DOHH2 (cell line): ENCODE measurements at regions not wholly inside any gene's neighbourhood (a gene's known extent, or its start where the extent isn't known, plus 50 kb on each side); places are given as distances from the start of the nearest gene placed in this dataset.

Source experiments
- H3F3A ChIP-seq: fragments of 200-600 bp; sonication (generic), shearing (Covaris generic); 2 replicates; pipeline ENCODE4 v1.6.0; 2016; ENCODE audit warnings: antibody characterized with exemption, mild to moderate bottlenecking; ENCODE audit not compliant: control insufficient read depth, insufficient read depth
- H3K27ac ChIP-seq: fragments of 200-600 bp; sonication (generic); 2 replicates; pipeline ENCODE4 v1.5.1; 2014; ENCODE audit warnings: low read depth, mild to moderate bottlenecking, low read length, moderate library complexity
- H3K27me3 ChIP-seq: fragments of 200-600 bp; sonication (generic); 2 replicates; pipeline ENCODE4 v1.6.1; 2014; ENCODE audit warnings: mild to moderate bottlenecking, low read length, mixed read lengths; ENCODE audit not compliant: control insufficient read depth
- H3K36me3 ChIP-seq: fragments of 200-600 bp; sonication (generic); 2 replicates; pipeline ENCODE4 v1.6.1; 2014; ENCODE audit warnings: mild to moderate bottlenecking, low read length, moderate library complexity, mixed read lengths; ENCODE audit not compliant: control insufficient read depth
- H3K4me1 ChIP-seq: fragments of 200-600 bp; sonication (generic); 2 replicates; pipeline ENCODE4 v1.6.1; 2014; ENCODE audit warnings: mild to moderate bottlenecking, low read length, mixed read lengths; ENCODE audit not compliant: control insufficient read depth
- H3K4me2 ChIP-seq: fragments of 200-600 bp; sonication (generic); 2 replicates; pipeline ENCODE4 v1.6.0; 2014; ENCODE audit warnings: mild to moderate bottlenecking, low read length, moderate library complexity
- H3K4me3 ChIP-seq: fragments of 200-600 bp; sonication (generic); 2 replicates; pipeline ENCODE4 v1.5.1; 2014; ENCODE audit warnings: mild to moderate bottlenecking, low read length, mixed read lengths
- H3K79me2 ChIP-seq: fragments of 200-600 bp; sonication (generic); 2 replicates; pipeline ENCODE4 v1.6.1; 2014; ENCODE audit warnings: mild to moderate bottlenecking, low read length, mixed read lengths; ENCODE audit not compliant: control insufficient read depth
- H3K9me2 ChIP-seq: fragments of 200-600 bp; sonication (generic); replicated peaks from 2 replicates; pipeline ENCODE4 v1.6.1; 2014; ENCODE audit warnings: mild to moderate bottlenecking, low read length, mixed read lengths; ENCODE audit not compliant: control insufficient read depth
- H3K9me3 ChIP-seq: fragments of 200-600 bp; sonication (generic); 2 replicates; pipeline ENCODE4 v1.6.1; 2014; ENCODE audit warnings: antibody characterized with exemption, low read length, mixed read lengths; ENCODE audit not compliant: control insufficient read depth, insufficient read depth
- H4K20me1 ChIP-seq: fragments of 200-600 bp; sonication (generic); 2 replicates; pipeline ENCODE4 v1.6.0; 2014; ENCODE audit warnings: low read depth, mild to moderate bottlenecking, antibody characterized with exemption, low read length, moderate library complexity; ENCODE audit not compliant: control insufficient read depth, insufficient read depth
- EZH2phosphoT487 ChIP-seq: fragments of 200-600 bp; sonication (generic); IDR thresholded peaks from 2 replicates; pipeline ENCODE4 v1.6.1; 2017; ENCODE audit warnings: borderline replicate concordance, mild to moderate bottlenecking, antibody characterized with exemption, low read length, moderate library complexity, mixed read lengths
- TF ChIP-seq, protein P1 (sequence below): fragments of 200-600 bp; sonication (generic); IDR thresholded peaks from one replicate; pipeline ENCODE4 v1.5.1; 2014; ENCODE audit warnings: antibody characterized with exemption, mild to moderate bottlenecking, low read depth, low read length; ENCODE audit not compliant: poor library complexity, severe bottlenecking

DNA sequence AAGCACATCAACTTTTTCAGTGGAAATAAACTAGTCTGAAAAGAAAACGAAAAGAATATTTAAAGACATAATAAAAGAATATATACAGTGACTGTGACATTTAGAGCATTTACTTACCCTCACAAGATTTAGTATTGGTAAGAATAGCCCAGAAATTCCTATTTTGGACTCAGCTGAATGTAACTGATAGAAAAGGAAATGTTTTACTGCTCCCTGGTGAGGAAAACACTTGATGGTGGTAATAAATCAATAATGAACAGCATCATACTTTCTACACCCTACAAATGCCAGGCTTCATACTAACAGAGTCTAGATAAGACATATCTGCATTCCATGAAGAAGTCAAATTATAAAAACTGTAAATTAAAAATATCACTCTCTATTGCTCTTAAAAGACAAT lies 753.5 kb upstream of the PCDH10 start:
- Histone ChIP-seq H3K79me2 (no peaks in the 10 kb centered on the region), H3K36me3 (no peaks in the 10 kb centered on the region), H3K27ac (no peak overlapping the region), H3F3A (no peaks in the 10 kb centered on the region), H3K9me2 (no peaks in the 10 kb centered on the region), H4K20me1 (no peaks in the 10 kb centered on the region), H3K9me3 (no peaks in the 10 kb centered on the region), H3K4me2 (no peak overlapping the region), H3K4me3 (no peak overlapping the region), H3K27me3 (no peaks in the 10 kb centered on the region), H3K4me1 (no peaks in the 10 kb centered on the region)
- TF ChIP-seq, protein P1, sequence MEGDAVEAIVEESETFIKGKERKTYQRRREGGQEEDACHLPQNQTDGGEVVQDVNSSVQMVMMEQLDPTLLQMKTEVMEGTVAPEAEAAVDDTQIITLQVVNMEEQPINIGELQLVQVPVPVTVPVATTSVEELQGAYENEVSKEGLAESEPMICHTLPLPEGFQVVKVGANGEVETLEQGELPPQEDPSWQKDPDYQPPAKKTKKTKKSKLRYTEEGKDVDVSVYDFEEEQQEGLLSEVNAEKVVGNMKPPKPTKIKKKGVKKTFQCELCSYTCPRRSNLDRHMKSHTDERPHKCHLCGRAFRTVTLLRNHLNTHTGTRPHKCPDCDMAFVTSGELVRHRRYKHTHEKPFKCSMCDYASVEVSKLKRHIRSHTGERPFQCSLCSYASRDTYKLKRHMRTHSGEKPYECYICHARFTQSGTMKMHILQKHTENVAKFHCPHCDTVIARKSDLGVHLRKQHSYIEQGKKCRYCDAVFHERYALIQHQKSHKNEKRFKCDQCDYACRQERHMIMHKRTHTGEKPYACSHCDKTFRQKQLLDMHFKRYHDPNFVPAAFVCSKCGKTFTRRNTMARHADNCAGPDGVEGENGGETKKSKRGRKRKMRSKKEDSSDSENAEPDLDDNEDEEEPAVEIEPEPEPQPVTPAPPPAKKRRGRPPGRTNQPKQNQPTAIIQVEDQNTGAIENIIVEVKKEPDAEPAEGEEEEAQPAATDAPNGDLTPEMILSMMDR = no peak
- TF ChIP-seq EZH2phosphoT487 = no peak

GRCh38 chr4:132396636-132397035 lies 752.5 kb upstream of the PCDH10 start:
- no peaks in the 10 kb centered on the region for H3K79me2 ChIP-seq
- no peaks in the 10 kb centered on the region for H3F3A ChIP-seq
- H4K20me1 ChIP-seq = no peaks in the 10 kb centered on the region
- H3K4me2 ChIP-seq = no peak overlapping the region
- H3K36me3 ChIP-seq = no peaks in the 10 kb centered on the region
- H3K9me3 ChIP-seq = no peaks in the 10 kb centered on the region
- no peaks in the 10 kb centered on the region for H3K9me2 ChIP-seq
- H3K27me3 ChIP-seq = no peaks in the 10 kb centered on the region
- H3K4me1 ChIP-seq = no peaks in the 10 kb centered on the region
- no peak overlapping the region for H3K4me3 ChIP-seq
- H3K27ac ChIP-seq = no peak overlapping the region
- TF ChIP-seq, protein P1 = no peak
- no peak for TF ChIP-seq EZH2phosphoT487

GRCh38 chr4:132417220-132417619 lies 731.9 kb upstream of the PCDH10 start:
- Histone ChIP-seq H3K9me2 (no peaks in the 10 kb centered on the region), H4K20me1 (no peaks in the 10 kb centered on the region), H3K9me3 (no peaks in the 10 kb centered on the region), H3K27ac (no peak overlapping the region), H3K79me2 (no peaks in the 10 kb centered on the region), H3F3A (no peaks in the 10 kb centered on the region), H3K36me3 (no peaks in the 10 kb centered on the region), H3K4me3 (no peak overlapping the region), H3K4me1 (no peaks in the 10 kb centered on the region), H3K27me3 (no peaks in the 10 kb centered on the region), H3K4me2 (no peak overlapping the region)
- TF ChIP-seq, protein P1 = no peak
- TF ChIP-seq EZH2phosphoT487 = no peak

DNA sequence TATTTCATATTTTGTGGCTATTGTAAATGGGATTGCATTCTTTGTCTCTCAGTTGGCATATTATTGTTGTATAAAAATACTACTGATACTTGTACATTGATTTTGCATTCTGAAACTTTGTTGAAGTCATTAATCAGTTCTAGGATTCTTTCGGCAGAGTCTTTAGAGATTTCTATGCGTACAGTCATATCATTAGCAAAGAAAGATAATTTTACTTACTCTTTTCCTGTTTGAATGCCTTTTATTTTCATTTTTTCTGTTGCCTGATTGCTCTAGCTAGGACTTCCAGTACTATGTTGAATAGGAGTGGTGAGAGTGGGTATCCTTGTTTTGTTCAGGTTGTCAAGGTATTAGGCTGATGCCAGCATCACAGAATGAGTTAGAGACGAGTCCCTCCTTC lies 722.0 kb upstream of the PCDH10 start:
- no peak overlapping the region for H3K27ac ChIP-seq
- H3K4me1 ChIP-seq = no peaks in the 10 kb centered on the region
- no peaks in the 10 kb centered on the region for H3K36me3 ChIP-seq
- H3K4me2 ChIP-seq = no peak overlapping the region
- no peaks in the 10 kb centered on the region for H3F3A ChIP-seq
- H3K9me2 ChIP-seq = no peaks in the 10 kb centered on the region
- H4K20me1 ChIP-seq = no peaks in the 10 kb centered on the region
- no peak for TF ChIP-seq EZH2phosphoT487
- TF ChIP-seq, protein P1 = no peak
- no peaks in the 10 kb centered on the region for H3K79me2 ChIP-seq
- H3K4me3 ChIP-seq = no peak overlapping the region
- H3K9me3 ChIP-seq = no peaks in the 10 kb centered on the region
- no peaks in the 10 kb centered on the region for H3K27me3 ChIP-seq
